GM23338 (cell line): ENCODE measurements at regions not wholly inside any gene's neighbourhood (a gene's known extent, or its start where the extent isn't known, plus 50 kb on each side); places are given as distances from the start of the nearest gene placed in this dataset.

ENCODE experiments used
- ATAC-seq: fragments of 200-7000 bp; cut with Tn5 transposase; 3 replicates; pipeline ENCODE4 v1.9.1; 2020
- DNase-seq: peaks from one replicate; pipeline ENCODE4 v3.0.0-alpha.2; 2015; ENCODE audit warnings: low spot score
- H2AFZ ChIP-seq: fragments of 200-600 bp; sonication (generic); 2 replicates; pipeline ENCODE4 v1.8.0; 2016; ENCODE audit warnings: antibody characterized with exemption, mild to moderate bottlenecking, moderate library complexity
- H3F3A ChIP-seq: fragments of 200-600 bp; sonication (generic); replicated peaks from 2 replicates; pipeline ENCODE4 v1.8.0; 2017; ENCODE audit warnings: antibody characterized with exemption, mixed run types, low read depth
- H3K27ac ChIP-seq: fragments of 200-600 bp; sonication (generic); 2 replicates; pipeline ENCODE4 v1.6.1; 2016; ENCODE audit warnings: low read depth
- H3K27me3 ChIP-seq: fragments of 200-600 bp; sonication (generic); 2 replicates; pipeline ENCODE4 v1.8.0; 2016; ENCODE audit warnings: mild to moderate bottlenecking, mixed run types, moderate library complexity; ENCODE audit not compliant: insufficient read depth
- H3K36me3 ChIP-seq: fragments of 200-600 bp; sonication (generic); 2 replicates; pipeline ENCODE4 v1.8.0; 2016; ENCODE audit warnings: mild to moderate bottlenecking; ENCODE audit not compliant: insufficient read depth
- H3K4me1 ChIP-seq: fragments of 200-600 bp; sonication (generic); 2 replicates; pipeline ENCODE4 v1.8.0; 2016; ENCODE audit warnings: mild to moderate bottlenecking, moderate library complexity; ENCODE audit not compliant: insufficient read depth
- H3K4me2 ChIP-seq: fragments of 200-600 bp; sonication (generic); 2 replicates; pipeline ENCODE4 v1.7.1; 2017; ENCODE audit warnings: mixed run types
- H3K4me3 ChIP-seq: fragments of 200-600 bp; sonication (generic); 2 replicates; pipeline ENCODE4 v1.6.1; 2016; ENCODE audit warnings: mixed run types
- H3K79me2 ChIP-seq: fragments of 200-600 bp; sonication (generic); replicated peaks from 2 replicates; pipeline ENCODE4 v1.8.0; 2017; ENCODE audit warnings: mild to moderate bottlenecking; ENCODE audit not compliant: insufficient read depth
- H3K9me2 ChIP-seq: fragments of 200-600 bp; sonication (generic); 2 replicates; pipeline ENCODE4 v1.8.0; 2017; ENCODE audit not compliant: insufficient read depth
- H4K20me1 ChIP-seq: fragments of 200-600 bp; sonication (generic); replicated peaks from 2 replicates; pipeline ENCODE4 v1.8.0; 2017; ENCODE audit warnings: mild to moderate bottlenecking; ENCODE audit not compliant: insufficient read depth
- H3K27ac Mint-ChIP-seq: 2 replicates; pipeline ENCODE4 v1.8.0; 2020; ENCODE audit warnings: inconsistent platforms, mild to moderate bottlenecking, moderate library complexity, mixed read lengths
- H3K27me3 Mint-ChIP-seq: 3 replicates; pipeline ENCODE4 v1.8.0; 2022; ENCODE audit warnings: low read depth, mild to moderate bottlenecking, moderate library complexity, mixed read lengths, inconsistent platforms; ENCODE audit not compliant: insufficient read depth, poor library complexity
- H3K36me3 Mint-ChIP-seq: 3 replicates; pipeline ENCODE4 v1.8.0; 2021; ENCODE audit warnings: low read depth, mild to moderate bottlenecking, inconsistent platforms, moderate library complexity, mixed read lengths
- H3K4me1 Mint-ChIP-seq: 3 replicates; pipeline ENCODE4 v1.8.0; 2020; ENCODE audit warnings: mild to moderate bottlenecking, inconsistent platforms, mixed read lengths
- H3K4me3 Mint-ChIP-seq: 3 replicates; pipeline ENCODE4 v1.8.0; 2021; ENCODE audit warnings: moderate library complexity, mild to moderate bottlenecking, inconsistent platforms, mixed read lengths
- H3K9me3 Mint-ChIP-seq: 3 replicates; pipeline ENCODE4 v1.8.0; 2020; ENCODE audit warnings: moderate library complexity, mild to moderate bottlenecking, inconsistent platforms, mixed read lengths
- CREB1 ChIP-seq: fragments of 250-450 bp; sonication (Bioruptor Pico); IDR thresholded peaks from 2 replicates; pipeline ENCODE4 v1.5.0; 2020; ENCODE audit warnings: low read depth, mild to moderate bottlenecking, moderate library complexity
- EZH2 ChIP-seq: fragments of 200-600 bp; sonication (generic); IDR thresholded peaks from one replicate; pipeline ENCODE4 v1.8.0; 2017; ENCODE audit warnings: antibody characterized with exemption, mild to moderate bottlenecking, low read depth; ENCODE audit not compliant: unreplicated experiment
- EZH2phosphoT487 ChIP-seq: fragments of 200-600 bp; sonication (generic); IDR thresholded peaks from one replicate; pipeline ENCODE4 v1.8.1; 2018; ENCODE audit warnings: antibody characterized with exemption; ENCODE audit not compliant: unreplicated experiment
- JUNB ChIP-seq: IDR thresholded peaks from one replicate; pipeline ENCODE4 v1.6.1; 2016; ENCODE audit warnings: antibody characterized with exemption; ENCODE audit not compliant: unreplicated experiment
- NANOG ChIP-seq: IDR thresholded peaks from 2 replicates; pipeline ENCODE4 v1.6.1; 2016; ENCODE audit warnings: antibody characterized with exemption, borderline replicate concordance
- POLR2AphosphoS5 ChIP-seq: IDR thresholded peaks from 2 replicates; pipeline ENCODE4 v1.6.1; 2016; ENCODE audit warnings: antibody characterized with exemption, low read depth
- STAT1 ChIP-seq: IDR thresholded peaks from one replicate; pipeline ENCODE4 v1.6.1; 2016; ENCODE audit warnings: antibody characterized with exemption; ENCODE audit not compliant: unreplicated experiment
- ZNF114 ChIP-seq: fragments of 250-450 bp; sonication (Bioruptor Pico); IDR thresholded peaks from 2 replicates; pipeline ENCODE4 v1.5.0; 2020; ENCODE audit warnings: mild to moderate bottlenecking, moderate library complexity
- TF ChIP-seq, protein P1 (sequence below): fragments of 250-450 bp; sonication (Bioruptor Pico); IDR thresholded peaks from 2 replicates; pipeline ENCODE4 v1.5.0; 2020; ENCODE audit warnings: mild to moderate bottlenecking, moderate library complexity
- TF ChIP-seq, protein P2 (sequence below): IDR thresholded peaks from one replicate; pipeline ENCODE4 v1.6.1; 2018; ENCODE audit warnings: antibody characterized with exemption; ENCODE audit not compliant: unreplicated experiment
- TF ChIP-seq, protein P3 (sequence below): IDR thresholded peaks from 2 replicates; pipeline ENCODE4 v1.6.1; 2016; ENCODE audit warnings: antibody characterized with exemption
- TF ChIP-seq, protein P4 (sequence below), 2 experiments: fragments of 200-600 bp in 1 of 2; sonication (generic) in 1 of 2; conservative IDR thresholded peaks; 2 replicates each; pipeline versions ENCODE4 v1.5.1 to v1.6.1; 2016 to 2017; ENCODE audit warnings: antibody characterized with exemption in 2 of 2, low read depth in 2 of 2, mild to moderate bottlenecking in 2 of 2, moderate library complexity in 1 of 2

DNA sequence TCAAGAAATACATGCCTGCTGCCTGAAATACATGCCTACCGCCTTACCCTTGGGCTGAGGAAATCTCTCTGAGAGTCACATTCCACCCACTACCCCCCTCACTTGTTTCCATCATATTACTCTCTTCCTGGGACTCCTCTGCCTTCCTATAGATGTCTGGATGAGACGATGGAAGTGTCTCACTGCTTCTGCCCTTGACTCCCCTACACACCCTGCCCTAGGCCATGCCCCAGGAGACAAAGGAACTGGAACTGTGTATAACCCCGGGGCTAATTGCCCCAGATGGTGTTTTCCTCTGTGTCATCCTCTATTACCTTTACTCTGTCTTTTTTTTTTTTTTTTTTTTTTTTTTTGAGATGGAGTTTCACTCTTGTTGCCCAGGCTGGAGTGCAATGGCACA, 102.0 kb downstream of the GTPBP8 start (continued):
- TF ChIP-seq, protein P1, sequence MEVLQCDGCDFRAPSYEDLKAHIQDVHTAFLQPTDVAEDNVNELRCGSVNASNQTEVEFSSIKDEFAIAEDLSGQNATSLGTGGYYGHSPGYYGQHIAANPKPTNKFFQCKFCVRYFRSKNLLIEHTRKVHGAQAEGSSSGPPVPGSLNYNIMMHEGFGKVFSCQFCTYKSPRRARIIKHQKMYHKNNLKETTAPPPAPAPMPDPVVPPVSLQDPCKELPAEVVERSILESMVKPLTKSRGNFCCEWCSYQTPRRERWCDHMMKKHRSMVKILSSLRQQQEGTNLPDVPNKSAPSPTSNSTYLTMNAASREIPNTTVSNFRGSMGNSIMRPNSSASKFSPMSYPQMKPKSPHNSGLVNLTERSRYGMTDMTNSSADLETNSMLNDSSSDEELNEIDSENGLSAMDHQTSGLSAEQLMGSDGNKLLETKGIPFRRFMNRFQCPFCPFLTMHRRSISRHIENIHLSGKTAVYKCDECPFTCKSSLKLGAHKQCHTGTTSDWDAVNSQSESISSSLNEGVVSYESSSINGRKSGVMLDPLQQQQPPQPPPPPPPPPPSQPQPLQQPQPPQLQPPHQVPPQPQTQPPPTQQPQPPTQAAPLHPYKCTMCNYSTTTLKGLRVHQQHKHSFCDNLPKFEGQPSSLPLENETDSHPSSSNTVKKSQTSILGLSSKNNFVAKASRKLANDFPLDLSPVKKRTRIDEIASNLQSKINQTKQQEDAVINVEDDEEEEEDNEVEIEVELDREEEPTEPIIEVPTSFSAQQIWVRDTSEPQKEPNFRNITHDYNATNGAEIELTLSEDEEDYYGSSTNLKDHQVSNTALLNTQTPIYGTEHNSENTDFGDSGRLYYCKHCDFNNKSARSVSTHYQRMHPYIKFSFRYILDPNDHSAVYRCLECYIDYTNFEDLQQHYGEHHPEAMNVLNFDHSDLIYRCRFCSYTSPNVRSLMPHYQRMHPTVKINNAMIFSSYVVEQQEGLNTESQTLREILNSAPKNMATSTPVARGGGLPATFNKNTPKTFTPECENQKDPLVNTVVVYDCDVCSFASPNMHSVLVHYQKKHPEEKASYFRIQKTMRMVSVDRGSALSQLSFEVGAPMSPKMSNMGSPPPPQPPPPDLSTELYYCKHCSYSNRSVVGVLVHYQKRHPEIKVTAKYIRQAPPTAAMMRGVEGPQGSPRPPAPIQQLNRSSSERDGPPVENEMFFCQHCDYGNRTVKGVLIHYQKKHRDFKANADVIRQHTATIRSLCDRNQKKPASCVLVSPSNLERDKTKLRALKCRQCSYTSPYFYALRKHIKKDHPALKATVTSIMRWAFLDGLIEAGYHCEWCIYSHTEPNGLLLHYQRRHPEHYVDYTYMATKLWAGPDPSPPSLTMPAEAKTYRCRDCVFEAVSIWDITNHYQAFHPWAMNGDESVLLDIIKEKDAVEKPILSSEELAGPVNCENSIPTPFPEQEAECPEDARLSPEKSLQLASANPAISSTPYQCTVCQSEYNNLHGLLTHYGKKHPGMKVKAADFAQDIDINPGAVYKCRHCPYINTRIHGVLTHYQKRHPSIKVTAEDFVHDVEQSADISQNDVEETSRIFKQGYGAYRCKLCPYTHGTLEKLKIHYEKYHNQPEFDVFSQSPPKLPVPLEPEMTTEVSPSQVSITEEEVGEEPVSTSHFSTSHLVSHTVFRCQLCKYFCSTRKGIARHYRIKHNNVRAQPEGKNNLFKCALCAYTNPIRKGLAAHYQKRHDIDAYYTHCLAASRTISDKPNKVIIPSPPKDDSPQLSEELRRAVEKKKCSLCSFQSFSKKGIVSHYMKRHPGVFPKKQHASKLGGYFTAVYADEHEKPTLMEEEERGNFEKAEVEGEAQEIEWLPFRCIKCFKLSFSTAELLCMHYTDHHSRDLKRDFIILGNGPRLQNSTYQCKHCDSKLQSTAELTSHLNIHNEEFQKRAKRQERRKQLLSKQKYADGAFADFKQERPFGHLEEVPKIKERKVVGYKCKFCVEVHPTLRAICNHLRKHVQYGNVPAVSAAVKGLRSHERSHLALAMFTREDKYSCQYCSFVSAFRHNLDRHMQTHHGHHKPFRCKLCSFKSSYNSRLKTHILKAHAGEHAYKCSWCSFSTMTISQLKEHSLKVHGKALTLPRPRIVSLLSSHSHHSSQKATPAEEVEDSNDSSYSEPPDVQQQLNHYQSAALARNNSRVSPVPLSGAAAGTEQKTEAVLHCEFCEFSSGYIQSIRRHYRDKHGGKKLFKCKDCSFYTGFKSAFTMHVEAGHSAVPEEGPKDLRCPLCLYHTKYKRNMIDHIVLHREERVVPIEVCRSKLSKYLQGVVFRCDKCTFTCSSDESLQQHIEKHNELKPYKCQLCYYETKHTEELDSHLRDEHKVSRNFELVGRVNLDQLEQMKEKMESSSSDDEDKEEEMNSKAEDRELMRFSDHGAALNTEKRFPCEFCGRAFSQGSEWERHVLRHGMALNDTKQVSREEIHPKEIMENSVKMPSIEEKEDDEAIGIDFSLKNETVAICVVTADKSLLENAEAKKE (CRISPR knock-in tag) = no peak

DNA sequence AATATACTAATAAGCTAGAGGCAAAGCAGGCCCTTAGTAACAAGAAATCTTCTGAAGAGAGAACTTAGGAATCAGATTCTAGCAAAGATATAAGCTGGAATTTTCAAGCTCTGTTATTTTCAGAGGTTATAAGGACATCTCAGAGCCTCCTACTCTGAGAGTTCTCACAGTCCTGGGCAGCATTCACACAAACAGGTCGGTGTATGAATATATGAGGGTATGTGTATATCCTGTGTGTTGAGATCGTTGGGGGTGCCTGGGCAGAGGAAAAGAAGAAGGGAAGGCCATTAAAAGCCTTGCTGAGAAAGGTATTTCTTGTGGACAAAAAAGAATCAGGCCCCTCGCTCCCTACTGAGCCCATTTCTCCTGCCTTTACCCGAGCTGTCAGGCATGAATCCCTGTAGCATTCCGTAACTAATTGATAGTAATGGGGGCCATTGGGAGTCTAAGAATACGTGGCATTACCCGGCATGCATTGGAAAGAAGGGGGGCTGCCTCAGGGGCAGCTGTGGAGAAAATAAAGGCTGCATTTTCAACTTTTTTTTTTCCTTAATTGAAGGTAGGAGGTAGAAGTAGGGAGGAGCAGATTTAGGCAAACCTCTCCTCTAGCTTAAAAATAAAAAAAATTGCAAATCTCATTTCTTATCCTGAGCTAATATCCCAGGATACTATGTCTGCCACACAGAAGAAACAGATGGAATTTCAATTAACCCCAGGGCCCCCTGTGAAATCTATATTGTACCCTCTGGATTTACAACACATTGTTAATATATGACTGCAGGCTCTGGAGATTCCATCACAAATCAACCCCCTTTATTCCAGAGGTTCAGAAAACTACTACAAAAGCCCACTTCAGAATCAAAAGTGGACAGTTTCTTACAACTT, 103.8 kb downstream of the GTPBP8 start:
- DNase-seq (peak; percentile 35), ATAC-seq (peak; percentile 76)
- Histone ChIP-seq H3K27ac (no peak overlapping the region), H3F3A (no peaks in the 10 kb centered on the region), H3K9me2 (no peaks in the 10 kb centered on the region), H4K20me1 (no peaks in the 10 kb centered on the region), H3K27me3 (no peaks in the 10 kb centered on the region), H3K4me3 (no peak overlapping the region), H3K36me3 (no peaks in the 10 kb centered on the region), H3K79me2 (no peaks in the 10 kb centered on the region), H3K4me1 (peaks cover 8% of the 10 kb centered on the region; the same call in 1 of the 2 replicates), H3K4me2 (no peak overlapping the region), H2AFZ (no peak overlapping the region; the same call in 1 of the 2 replicates)
- H3K9me3 Mint-ChIP-seq = no peaks in the 10 kb centered on the region
- H3K4me1 Mint-ChIP-seq = peaks cover 23% of the 10 kb centered on the region
- H3K27me3 Mint-ChIP-seq = no peaks in the 10 kb centered on the region
- no peak overlapping the region for H3K4me3 Mint-ChIP-seq
- H3K27ac Mint-ChIP-seq = no peak overlapping the region
- no peaks in the 10 kb centered on the region; the same call in 2 of the 3 replicates for H3K36me3 Mint-ChIP-seq
- TF ChIP-seq, protein P2, sequence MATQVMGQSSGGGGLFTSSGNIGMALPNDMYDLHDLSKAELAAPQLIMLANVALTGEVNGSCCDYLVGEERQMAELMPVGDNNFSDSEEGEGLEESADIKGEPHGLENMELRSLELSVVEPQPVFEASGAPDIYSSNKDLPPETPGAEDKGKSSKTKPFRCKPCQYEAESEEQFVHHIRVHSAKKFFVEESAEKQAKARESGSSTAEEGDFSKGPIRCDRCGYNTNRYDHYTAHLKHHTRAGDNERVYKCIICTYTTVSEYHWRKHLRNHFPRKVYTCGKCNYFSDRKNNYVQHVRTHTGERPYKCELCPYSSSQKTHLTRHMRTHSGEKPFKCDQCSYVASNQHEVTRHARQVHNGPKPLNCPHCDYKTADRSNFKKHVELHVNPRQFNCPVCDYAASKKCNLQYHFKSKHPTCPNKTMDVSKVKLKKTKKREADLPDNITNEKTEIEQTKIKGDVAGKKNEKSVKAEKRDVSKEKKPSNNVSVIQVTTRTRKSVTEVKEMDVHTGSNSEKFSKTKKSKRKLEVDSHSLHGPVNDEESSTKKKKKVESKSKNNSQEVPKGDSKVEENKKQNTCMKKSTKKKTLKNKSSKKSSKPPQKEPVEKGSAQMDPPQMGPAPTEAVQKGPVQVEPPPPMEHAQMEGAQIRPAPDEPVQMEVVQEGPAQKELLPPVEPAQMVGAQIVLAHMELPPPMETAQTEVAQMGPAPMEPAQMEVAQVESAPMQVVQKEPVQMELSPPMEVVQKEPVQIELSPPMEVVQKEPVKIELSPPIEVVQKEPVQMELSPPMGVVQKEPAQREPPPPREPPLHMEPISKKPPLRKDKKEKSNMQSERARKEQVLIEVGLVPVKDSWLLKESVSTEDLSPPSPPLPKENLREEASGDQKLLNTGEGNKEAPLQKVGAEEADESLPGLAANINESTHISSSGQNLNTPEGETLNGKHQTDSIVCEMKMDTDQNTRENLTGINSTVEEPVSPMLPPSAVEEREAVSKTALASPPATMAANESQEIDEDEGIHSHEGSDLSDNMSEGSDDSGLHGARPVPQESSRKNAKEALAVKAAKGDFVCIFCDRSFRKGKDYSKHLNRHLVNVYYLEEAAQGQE = no peak
- no peak for TF ChIP-seq NANOG
- no peak for TF ChIP-seq ZNF114 (CRISPR knock-in tag)
- TF ChIP-seq, protein P3, sequence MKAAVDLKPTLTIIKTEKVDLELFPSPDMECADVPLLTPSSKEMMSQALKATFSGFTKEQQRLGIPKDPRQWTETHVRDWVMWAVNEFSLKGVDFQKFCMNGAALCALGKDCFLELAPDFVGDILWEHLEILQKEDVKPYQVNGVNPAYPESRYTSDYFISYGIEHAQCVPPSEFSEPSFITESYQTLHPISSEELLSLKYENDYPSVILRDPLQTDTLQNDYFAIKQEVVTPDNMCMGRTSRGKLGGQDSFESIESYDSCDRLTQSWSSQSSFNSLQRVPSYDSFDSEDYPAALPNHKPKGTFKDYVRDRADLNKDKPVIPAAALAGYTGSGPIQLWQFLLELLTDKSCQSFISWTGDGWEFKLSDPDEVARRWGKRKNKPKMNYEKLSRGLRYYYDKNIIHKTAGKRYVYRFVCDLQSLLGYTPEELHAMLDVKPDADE = no peak
- no peak for TF ChIP-seq JUNB
- TF ChIP-seq EZH2 = no peak
- TF ChIP-seq STAT1 = no peak
- no peak for TF ChIP-seq EZH2phosphoT487
- TF ChIP-seq, protein P4, sequence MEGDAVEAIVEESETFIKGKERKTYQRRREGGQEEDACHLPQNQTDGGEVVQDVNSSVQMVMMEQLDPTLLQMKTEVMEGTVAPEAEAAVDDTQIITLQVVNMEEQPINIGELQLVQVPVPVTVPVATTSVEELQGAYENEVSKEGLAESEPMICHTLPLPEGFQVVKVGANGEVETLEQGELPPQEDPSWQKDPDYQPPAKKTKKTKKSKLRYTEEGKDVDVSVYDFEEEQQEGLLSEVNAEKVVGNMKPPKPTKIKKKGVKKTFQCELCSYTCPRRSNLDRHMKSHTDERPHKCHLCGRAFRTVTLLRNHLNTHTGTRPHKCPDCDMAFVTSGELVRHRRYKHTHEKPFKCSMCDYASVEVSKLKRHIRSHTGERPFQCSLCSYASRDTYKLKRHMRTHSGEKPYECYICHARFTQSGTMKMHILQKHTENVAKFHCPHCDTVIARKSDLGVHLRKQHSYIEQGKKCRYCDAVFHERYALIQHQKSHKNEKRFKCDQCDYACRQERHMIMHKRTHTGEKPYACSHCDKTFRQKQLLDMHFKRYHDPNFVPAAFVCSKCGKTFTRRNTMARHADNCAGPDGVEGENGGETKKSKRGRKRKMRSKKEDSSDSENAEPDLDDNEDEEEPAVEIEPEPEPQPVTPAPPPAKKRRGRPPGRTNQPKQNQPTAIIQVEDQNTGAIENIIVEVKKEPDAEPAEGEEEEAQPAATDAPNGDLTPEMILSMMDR (conservative IDR thresholded peaks at IDR 0.05; ENCODE audit: low read depth in 2 of 2) = no peak
- no peak for TF ChIP-seq CREB1
- TF ChIP-seq POLR2AphosphoS5 = no peak
